GM19438 (cell line): ENCODE measurements at regions not wholly inside any gene's neighbourhood (a gene's known extent, or its start where the extent isn't known, plus 50 kb on each side); places are given as distances from the start of the nearest gene placed in this dataset.

Experiments used
- ATAC-seq: cut with Tn5 transposase; IDR thresholded peaks from one replicate; pipeline ENCODE4 v1.9.1; 2021; ENCODE audit warnings: low read depth; ENCODE audit not compliant: unreplicated experiment

GRCh38 chr5:79872291-79872690 lies 118.8 kb downstream of the MTX3 start:
- no peak for ATAC-seq

DNA sequence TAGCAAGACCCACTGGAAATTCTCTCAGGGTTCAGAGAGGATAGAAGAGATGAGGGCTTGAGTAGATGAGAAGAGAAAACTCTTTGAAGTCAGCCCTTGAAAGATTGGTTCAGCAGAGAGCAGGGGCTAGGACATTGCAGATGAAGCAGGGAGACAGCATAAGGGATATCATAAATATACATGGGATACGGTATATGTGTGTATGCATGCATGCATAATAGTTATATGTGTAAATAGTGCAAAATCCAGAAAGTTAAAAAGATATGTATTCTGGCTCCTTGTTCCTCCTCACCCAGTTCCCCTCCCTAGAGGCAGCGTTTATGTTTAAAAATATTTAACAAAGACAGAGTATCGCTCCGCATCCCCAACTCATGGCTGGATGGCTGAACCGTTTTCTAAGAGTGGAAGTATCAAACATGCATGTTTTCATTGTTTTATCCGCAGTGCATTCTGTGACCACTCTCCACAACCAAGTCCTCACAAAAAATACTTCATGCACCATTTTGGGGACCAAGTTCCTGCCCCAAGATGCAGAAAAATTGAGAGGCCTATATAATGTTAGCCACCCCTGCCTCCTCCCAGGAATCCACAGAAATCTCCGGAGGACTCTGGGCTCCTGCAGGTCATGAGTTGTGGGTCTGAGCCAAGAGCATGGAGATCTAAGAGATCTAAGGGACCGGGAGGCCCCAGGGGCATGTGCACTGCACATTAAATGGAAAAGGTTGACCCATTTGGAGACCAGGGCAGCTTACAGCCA lies 119.5 kb downstream of the MTX3 start:
- ATAC-seq: no peak

GRCh38 chr5:79868163-79868670 lies 122.8 kb downstream of the MTX3 start:
- ATAC-seq: no peak

- ATAC-seq: no peak
Observed at GRCh38 chr5:79865579-79865978, 125.5 kb downstream of the MTX3 start.

DNA sequence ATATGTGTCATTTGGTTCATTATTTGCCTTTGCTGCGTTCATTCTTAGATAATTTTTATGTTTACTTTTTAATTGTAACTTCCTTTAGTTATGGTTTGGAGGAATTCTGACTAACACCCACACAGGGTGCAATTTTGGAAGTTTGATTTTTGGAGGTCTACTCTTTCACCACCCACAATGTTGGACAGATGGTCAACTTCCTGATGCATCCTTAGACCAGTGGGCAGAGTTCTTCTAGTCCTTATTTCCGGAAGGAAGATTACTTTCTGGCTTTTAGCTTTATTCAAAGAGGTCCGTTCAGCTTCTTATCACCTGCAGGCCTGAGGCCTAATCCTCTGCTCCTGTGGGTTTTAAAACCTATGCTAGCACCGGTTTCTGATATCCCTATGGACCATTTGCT lies 126.7 kb downstream of the MTX3 start:
- ATAC-seq: no peak

DNA sequence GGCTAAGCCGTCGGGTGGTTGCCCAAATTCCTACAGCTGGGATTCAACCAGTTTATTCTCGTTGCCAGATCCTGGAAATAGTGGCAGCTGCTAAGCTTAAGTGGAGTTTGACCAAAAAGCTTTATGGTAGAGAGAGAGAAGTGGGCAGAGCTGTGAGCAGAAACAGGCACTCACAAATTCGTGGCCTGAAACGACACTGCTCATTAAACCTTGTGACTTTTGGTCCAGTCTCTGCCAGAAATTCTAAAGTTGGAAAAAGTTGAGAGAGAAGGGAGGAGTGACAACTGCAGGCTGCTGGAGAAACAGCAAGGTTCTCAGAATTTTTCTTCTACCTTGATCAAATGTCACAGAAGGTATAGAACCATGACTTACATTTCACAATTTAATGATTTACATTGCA lies 131.5 kb downstream of the MTX3 start:
- ATAC-seq: no peak

DNA sequence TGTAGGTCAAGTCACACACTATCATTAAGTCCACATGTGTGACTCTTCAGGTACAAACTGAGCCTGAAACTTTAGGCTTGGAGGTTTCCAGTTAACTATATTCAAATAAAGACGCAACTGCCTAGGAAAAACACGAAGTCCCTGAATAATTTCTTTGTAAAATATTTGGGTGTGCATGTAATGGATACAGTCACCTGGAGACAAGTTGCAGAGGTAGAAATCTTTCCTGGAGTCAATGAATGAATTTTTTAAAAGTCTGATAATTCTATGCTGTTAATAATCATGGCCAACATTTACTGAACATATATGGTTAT lies 132.7 kb downstream of the MTX3 start:
- ATAC-seq: no peak

GRCh38 chr5:79857714-79858409 lies 133.2 kb downstream of the MTX3 start:
- ATAC-seq: no peak

DNA sequence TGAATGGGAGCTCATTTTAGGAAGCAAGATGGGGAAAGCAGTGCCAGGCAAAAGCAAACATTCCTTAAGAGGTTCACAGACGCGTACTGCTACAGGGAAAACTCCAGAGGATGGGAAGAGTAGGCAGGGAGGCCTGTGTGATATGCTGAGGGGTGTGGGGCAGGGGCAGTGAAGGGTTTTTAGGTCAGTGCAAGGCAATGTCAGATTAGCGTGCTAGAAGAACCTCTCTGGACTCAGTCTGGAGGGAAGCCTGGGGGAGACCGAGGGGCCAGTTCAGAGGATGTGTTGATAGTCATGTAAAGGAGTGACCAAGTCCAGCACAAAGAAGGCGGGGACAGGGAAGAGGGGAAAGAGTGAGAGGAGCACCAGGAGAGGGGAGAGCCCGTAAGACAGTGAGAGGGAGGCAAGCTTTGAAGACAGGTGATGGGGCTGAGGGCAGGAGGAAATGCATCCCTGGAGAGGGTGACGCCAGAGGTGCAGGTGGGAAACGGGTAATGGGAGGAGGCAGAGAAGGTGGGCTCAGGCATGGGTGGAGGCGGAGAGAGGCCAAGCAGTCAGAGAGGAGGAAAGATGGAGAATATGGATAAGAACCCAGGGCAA lies 134.5 kb downstream of the MTX3 start:
- ATAC-seq: no peak

DNA sequence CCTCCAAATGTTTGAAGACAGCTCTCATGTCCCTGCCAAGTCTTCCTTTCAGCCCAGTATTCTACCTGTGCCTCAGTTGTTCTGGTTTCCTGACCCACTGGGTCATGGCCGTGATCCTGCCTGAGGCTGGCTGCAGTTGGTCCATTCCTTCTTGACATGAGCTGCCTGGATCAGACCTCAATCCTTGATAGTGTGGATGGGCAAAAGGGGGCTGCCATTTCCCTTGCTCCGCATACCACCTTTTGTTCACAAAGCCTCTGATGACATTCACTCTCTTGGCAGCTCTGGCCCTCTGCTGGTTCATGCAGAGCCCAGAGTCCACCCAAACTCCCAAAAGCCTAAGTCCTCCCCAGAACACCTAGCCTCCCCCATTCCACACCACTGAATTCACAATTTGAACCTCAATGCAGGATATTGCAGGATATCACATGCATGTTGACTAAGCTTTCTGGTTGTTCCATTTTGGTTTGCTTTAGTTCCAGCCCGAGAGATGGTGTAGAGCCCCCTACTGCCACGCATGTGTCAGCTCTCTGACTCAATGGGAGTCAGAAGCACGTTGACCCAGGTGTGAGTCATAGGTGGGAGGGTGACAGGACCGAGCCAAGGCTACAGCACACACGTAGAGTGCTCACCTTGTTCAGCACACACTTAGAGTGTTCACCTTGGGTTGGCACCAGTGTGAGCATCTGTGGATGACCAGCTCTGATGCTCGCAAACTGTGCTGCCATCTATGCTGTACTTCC lies 137.2 kb downstream of the MTX3 start:
- ATAC-seq: no peak

DNA sequence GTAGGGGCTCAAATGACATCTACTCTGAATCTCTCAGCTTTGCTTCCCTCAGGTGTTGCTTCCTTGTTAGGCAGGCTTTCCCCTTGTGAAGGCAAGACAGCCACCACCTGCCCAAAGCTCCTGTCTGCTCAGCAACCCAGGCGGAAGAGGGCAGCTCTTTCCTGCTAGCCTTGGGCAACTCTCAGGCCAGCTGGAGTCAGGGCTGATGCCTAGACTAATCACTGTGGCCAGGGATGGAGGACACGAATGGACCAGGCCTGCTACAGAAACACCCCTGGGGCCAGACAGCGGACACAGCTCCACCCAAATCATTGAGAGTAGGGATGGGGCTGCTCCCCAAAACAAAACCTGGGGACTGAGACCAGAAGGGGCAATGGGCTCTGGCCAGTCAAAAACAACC lies 138.0 kb downstream of the MTX3 start:
- no peak for ATAC-seq

DNA sequence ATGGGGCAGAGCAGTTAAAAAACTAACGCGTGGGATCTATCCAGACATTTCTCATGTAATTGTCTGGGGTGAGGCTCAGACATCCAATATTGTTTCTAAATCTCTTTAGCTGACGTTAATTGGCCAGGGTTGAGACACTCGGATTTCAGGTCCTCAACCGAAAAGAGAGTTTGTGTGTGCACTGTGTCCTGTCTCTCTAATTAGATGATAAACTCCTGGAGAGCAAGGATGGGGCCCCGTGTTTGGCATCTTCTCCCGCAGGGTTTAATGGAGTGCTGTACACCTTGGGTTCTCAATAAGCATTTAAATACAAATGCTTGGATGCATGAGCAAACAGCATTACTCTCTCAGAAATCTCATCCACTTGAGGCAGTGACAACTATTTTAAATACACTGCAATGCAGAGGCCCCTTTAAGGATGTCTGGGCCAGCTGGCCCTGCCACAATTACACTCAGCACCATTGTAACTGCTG lies 139.6 kb downstream of the MTX3 start:
- ATAC-seq: no peak

DNA sequence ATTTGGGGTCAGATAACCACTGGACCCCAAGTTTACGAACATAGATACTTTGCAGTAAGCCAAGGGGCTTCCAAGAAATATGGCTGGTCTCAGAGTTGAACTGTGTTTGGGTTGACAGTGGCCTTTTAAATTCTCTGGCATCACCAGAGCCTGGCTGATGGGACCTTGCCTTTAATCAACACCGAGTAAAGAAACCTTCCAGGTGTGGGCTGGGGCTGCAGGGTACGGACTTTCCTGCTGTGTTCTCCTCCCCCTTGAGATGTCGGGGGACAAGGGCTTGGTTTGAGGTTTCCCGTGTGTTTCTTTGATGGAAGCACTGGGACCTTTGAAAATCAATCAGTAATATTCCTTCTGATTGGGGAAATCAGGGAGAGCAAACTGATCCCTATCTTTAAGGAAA lies 140.1 kb downstream of the MTX3 start:
- ATAC-seq: no peak

DNA sequence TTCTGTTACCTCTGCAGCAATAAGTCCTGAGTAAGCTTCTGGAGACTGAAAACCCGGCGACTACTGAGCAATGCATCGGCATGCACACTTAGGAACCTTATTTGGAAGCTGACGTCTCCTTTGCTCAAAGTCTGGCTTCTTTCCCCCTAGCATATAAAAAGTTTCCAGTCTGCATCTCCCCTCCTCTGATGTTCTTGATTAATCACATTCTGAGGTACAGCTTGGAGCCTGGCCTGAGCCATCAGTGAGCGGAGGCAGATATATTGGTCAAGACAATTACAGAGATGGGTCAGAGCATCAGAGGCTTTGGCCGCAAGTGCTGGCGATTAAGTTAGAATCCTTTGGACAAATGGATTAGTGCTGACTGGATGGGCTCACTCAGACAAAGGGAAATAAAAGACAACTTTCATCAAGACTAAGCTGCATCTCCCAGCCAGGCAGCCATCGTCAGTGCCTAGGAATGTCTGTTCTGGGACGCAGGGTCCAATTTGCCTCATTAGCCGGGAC lies 140.7 kb downstream of the MTX3 start:
- ATAC-seq: no peak

DNA sequence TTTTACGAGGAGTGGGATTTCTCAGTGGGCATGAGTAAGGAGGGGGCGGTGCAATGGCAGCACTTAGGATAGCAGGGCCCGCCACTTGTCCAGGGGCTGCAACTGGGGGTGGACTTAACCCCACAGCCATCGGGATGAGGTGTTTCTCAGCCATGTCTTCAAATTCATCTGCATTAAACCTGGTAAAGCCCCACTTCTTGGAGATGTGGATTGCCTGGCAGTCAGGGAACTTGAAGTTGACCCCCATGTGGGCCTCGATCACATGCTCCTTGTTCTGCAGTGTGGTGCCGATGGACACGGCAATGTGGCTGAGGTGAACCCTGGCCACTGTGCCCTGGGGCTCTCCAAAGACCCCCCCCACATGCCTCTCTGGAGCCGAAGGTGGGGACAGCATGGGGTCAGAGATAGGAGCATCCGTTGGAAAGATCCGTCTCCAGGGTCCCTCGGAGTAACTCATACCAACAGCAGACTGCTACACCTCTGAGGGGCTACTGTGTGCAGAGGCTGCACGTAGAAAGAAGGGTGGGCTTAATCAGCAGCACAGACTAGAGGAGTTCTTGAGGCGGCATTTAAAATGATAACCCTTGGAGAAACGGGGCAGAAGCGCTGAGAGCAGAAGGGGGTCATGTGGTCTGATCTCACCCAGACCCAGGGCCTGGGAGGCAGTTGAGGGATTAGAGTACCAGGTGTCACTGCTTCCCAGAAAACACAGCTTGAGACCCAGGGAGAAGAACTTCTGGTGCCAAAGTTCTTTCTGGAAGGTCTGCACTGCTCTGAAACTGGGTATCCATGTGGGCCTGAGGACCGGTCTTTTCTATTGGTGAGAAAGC lies 141.4 kb downstream of the MTX3 start:
- ATAC-seq: no peak
